ENCODE measurements at regions not wholly inside any gene's neighbourhood (a gene's known extent, or its start where the extent isn't known, plus 50 kb on each side); places are given as distances from the start of the nearest gene placed in this dataset.

- TF ChIP-seq PATZ1 (CRISPR knock-in tag; IDR thresholded peaks at IDR 0.05; ENCODE audit: borderline replicate concordance) (no peak), POU6F1 (CRISPR knock-in tag; IDR thresholded peaks at IDR 0.05; ENCODE audit: borderline replicate concordance, low read depth) (no peak), SNAI2 (CRISPR knock-in tag; IDR thresholded peaks at IDR 0.05) (no peak), ZNF8 (CRISPR knock-in tag; IDR thresholded peaks at IDR 0.05) (no peak), ZNF565 (CRISPR knock-in tag; conservative IDR thresholded peaks at IDR 0.05; ENCODE audit: low read depth) (no peak), GLIS3 (CRISPR knock-in tag; IDR thresholded peaks at IDR 0.05) (no peak)
These were observed 131.9 kb downstream of the EDEM1 start for GRCh38 chr3:5319454-5319853.

DNA sequence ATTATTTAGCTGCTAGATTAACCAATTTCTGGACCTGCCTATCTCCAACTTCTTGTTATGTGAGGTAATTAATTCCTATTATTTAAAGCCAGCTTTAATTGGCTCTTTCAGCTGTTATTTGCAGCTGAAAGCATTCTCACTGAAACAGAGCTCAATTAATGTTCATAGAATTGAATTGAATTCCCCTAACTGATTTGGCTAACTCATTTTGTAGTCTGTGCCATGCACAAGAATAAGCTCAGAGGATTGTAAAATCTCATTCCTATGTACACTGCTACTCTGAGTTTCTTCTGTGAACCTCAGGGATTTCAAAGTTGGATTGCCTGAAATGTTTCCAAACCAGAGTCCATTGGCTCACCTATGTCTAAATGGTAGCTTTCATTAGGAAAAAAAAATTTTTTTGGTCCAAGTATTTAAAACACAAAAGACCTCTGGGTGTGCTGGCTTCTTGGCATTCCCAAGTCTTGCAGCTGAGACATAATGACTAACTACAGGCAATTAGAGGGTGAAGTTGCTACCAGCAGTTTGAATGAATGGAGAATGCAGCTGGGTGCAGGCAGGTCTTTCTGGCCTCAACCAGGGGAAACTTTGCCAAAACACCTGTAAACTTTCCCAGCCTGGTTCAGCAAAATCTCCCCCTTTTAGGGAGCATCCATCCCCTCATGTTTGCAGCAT lies 134.3 kb downstream of the EDEM1 start:
- no peak for ATAC-seq
- no peak for TF ChIP-seq TOX (CRISPR knock-in tag; IDR thresholded peaks at IDR 0.05; ENCODE audit: borderline replicate concordance)
- TF ChIP-seq POU6F1 (CRISPR knock-in tag; IDR thresholded peaks at IDR 0.05; ENCODE audit: borderline replicate concordance, low read depth): no peak
- no peak for TF ChIP-seq CSDC2 (CRISPR knock-in tag; IDR thresholded peaks at IDR 0.05)
- TF ChIP-seq OSR1 (CRISPR knock-in tag; IDR thresholded peaks at IDR 0.05): no peak
- TF ChIP-seq ESRRG (CRISPR knock-in tag; IDR thresholded peaks at IDR 0.05): no peak
- no peak for TF ChIP-seq CSRNP3 (CRISPR knock-in tag; IDR thresholded peaks at IDR 0.05)
- TF ChIP-seq TSHZ2 (CRISPR knock-in tag; IDR thresholded peaks at IDR 0.05): no peak
- TF ChIP-seq ZC3H10 (CRISPR knock-in tag; IDR thresholded peaks at IDR 0.05): no peak
- TF ChIP-seq, protein P1, sequence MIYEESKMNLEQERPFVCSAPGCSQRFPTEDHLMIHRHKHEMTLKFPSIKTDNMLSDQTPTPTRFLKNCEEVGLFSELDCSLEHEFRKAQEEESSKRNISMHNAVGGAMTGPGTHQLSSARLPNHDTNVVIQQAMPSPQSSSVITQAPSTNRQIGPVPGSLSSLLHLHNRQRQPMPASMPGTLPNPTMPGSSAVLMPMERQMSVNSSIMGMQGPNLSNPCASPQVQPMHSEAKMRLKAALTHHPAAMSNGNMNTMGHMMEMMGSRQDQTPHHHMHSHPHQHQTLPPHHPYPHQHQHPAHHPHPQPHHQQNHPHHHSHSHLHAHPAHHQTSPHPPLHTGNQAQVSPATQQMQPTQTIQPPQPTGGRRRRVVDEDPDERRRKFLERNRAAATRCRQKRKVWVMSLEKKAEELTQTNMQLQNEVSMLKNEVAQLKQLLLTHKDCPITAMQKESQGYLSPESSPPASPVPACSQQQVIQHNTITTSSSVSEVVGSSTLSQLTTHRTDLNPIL (CRISPR knock-in tag; IDR thresholded peaks at IDR 0.05; ENCODE audit: low read depth): no peak
- no peak for TF ChIP-seq RARB (CRISPR knock-in tag; IDR thresholded peaks at IDR 0.05)
- no peak for TF ChIP-seq PATZ1 (CRISPR knock-in tag; IDR thresholded peaks at IDR 0.05; ENCODE audit: borderline replicate concordance)
- TF ChIP-seq ZFP3 (CRISPR knock-in tag; IDR thresholded peaks at IDR 0.05): no peak
- TF ChIP-seq SNAI2 (CRISPR knock-in tag; IDR thresholded peaks at IDR 0.05): no peak
- no peak for TF ChIP-seq ZNF565 (CRISPR knock-in tag; conservative IDR thresholded peaks at IDR 0.05; ENCODE audit: low read depth)
- no peak for TF ChIP-seq ZFP30 (CRISPR knock-in tag; IDR thresholded peaks at IDR 0.05)
- no peak for TF ChIP-seq PPARA (CRISPR knock-in tag; IDR thresholded peaks at IDR 0.05; ENCODE audit: borderline replicate concordance)
- no peak for TF ChIP-seq ZNF70 (CRISPR knock-in tag; IDR thresholded peaks at IDR 0.05)

More at GRCh38 chr3:5319454-5319853, 131.9 kb downstream of the EDEM1 start:
- no peak for ATAC-seq
